ENCODE measurements at regions not wholly inside any gene's neighbourhood (a gene's known extent, or its start where the extent isn't known, plus 50 kb on each side); places are given as distances from the start of the nearest gene placed in this dataset.

DNA sequence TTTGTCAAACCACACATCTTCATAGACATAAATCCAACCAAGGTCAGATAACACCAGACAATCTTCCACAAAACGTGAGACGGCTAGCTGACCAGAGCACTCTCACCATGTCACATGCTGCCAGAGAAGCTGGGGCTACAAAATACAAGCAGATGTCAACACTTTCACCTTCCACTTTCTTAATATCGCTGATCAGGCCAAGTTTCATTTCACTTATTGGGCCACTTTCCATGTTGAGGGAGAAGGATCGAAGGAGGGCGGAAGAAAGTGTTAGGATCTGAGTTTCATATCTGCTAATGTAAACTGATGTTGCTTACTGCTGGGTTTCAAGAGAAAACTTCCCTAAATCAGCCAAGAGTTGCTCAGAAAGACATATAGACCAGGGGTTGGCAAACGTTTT, 177.0 kb upstream of the PRDM1 start:
- no peak overlapping the region for H3K4me3 ChIP-seq (ENCODE audit: low read length)
- H3K4me2 ChIP-seq (ENCODE audit: low read length) = peak overlapping the region; percentile 25; the same call in 1 of the 2 replicates
- no peaks in the 10 kb centered on the region for H3K9me3 ChIP-seq (ENCODE audit: insufficient read depth, low read length)
- H3K79me2 ChIP-seq (ENCODE audit: low read length) = no peaks in the 10 kb centered on the region
- no peak overlapping the region for H3K27ac ChIP-seq (ENCODE audit: low read length)
- TF ChIP-seq CTCF (IDR thresholded peaks at IDR 0.05; ENCODE audit: low read depth, low read length) = no peak
- TF ChIP-seq EZH2phosphoT487 (IDR thresholded peaks at IDR 0.05; ENCODE audit: low read depth) = no peak
- no peaks in the 10 kb centered on the region for H3K36me3 ChIP-seq (replicated peaks; ENCODE audit: low read depth, low read length)
- peaks cover 37% of the 10 kb centered on the region for H3K4me1 ChIP-seq (ENCODE audit: low read length)
- no peak overlapping the region for H2AFZ ChIP-seq (ENCODE audit: low read depth, low read length)
- no peak overlapping the region for H3K9ac ChIP-seq (ENCODE audit: low read length)
- no peaks in the 10 kb centered on the region for H3K27me3 ChIP-seq (ENCODE audit: low read depth, low read length)
- H4K20me1 ChIP-seq (ENCODE audit: insufficient read depth, low read length) = no peaks in the 10 kb centered on the region

- Histone ChIP-seq H3K9ac (ENCODE audit: low read length) (no peak overlapping the region), H3K9me3 (ENCODE audit: insufficient read depth, low read length) (no peaks in the 10 kb centered on the region), H2AFZ (ENCODE audit: low read depth, low read length) (no peak overlapping the region), H3K27me3 (ENCODE audit: low read depth, low read length) (no peaks in the 10 kb centered on the region), H3K27ac (ENCODE audit: low read length) (no peak overlapping the region), H3K4me3 (ENCODE audit: low read length) (no peak overlapping the region), H3K36me3 (replicated peaks; ENCODE audit: low read depth, low read length) (no peaks in the 10 kb centered on the region), H3K4me2 (ENCODE audit: low read length) (no peak overlapping the region), H4K20me1 (ENCODE audit: insufficient read depth, low read length) (no peaks in the 10 kb centered on the region), H3K4me1 (ENCODE audit: low read length) (peaks cover 37% of the 10 kb centered on the region), H3K79me2 (ENCODE audit: low read length) (no peaks in the 10 kb centered on the region)
- TF ChIP-seq CTCF (IDR thresholded peaks at IDR 0.05; ENCODE audit: low read depth, low read length) (no peak), EZH2phosphoT487 (IDR thresholded peaks at IDR 0.05; ENCODE audit: low read depth) (no peak)
These were observed 178.1 kb upstream of the PRDM1 start for GRCh38 chr6:105907991-105908390.

GRCh38 chr6:105907301-105907700, 178.8 kb upstream of the PRDM1 start:
- Histone ChIP-seq H3K9me3 (ENCODE audit: insufficient read depth, low read length) (no peaks in the 10 kb centered on the region), H3K27ac (ENCODE audit: low read length) (no peak overlapping the region), H3K4me2 (ENCODE audit: low read length) (no peak overlapping the region), H2AFZ (ENCODE audit: low read depth, low read length) (no peak overlapping the region), H3K4me1 (ENCODE audit: low read length) (peaks cover 40% of the 10 kb centered on the region), H3K9ac (ENCODE audit: low read length) (no peak overlapping the region), H3K36me3 (replicated peaks; ENCODE audit: low read depth, low read length) (no peaks in the 10 kb centered on the region), H3K79me2 (ENCODE audit: low read length) (no peaks in the 10 kb centered on the region), H3K27me3 (ENCODE audit: low read depth, low read length) (no peaks in the 10 kb centered on the region), H4K20me1 (ENCODE audit: insufficient read depth, low read length) (no peaks in the 10 kb centered on the region), H3K4me3 (ENCODE audit: low read length) (no peak overlapping the region)
- no peak for TF ChIP-seq EZH2phosphoT487 (IDR thresholded peaks at IDR 0.05; ENCODE audit: low read depth)
- TF ChIP-seq CTCF (IDR thresholded peaks at IDR 0.05; ENCODE audit: low read depth, low read length) = no peak

GRCh38 chr6:105902401-105903031, 183.6 kb upstream of the PRDM1 start:
- H3K36me3 ChIP-seq (replicated peaks; ENCODE audit: low read depth, low read length) = no peaks in the 10 kb centered on the region
- H3K79me2 ChIP-seq (ENCODE audit: low read length) = no peaks in the 10 kb centered on the region
- no peak overlapping the region for H3K4me2 ChIP-seq (ENCODE audit: low read length)
- H3K27me3 ChIP-seq (ENCODE audit: low read depth, low read length) = no peaks in the 10 kb centered on the region
- H4K20me1 ChIP-seq (ENCODE audit: insufficient read depth, low read length) = no peaks in the 10 kb centered on the region
- no peak for TF ChIP-seq EZH2phosphoT487 (IDR thresholded peaks at IDR 0.05; ENCODE audit: low read depth)
- no peak for TF ChIP-seq CTCF (IDR thresholded peaks at IDR 0.05; ENCODE audit: low read depth, low read length)
- H3K9me3 ChIP-seq (ENCODE audit: insufficient read depth, low read length) = no peaks in the 10 kb centered on the region
- no peak overlapping the region for H2AFZ ChIP-seq (ENCODE audit: low read depth, low read length)
- H3K9ac ChIP-seq (ENCODE audit: low read length) = no peak overlapping the region
- no peak overlapping the region for H3K27ac ChIP-seq (ENCODE audit: low read length)
- peaks cover 43% of the 10 kb centered on the region for H3K4me1 ChIP-seq (ENCODE audit: low read length)
- H3K4me3 ChIP-seq (ENCODE audit: low read length) = no peak overlapping the region
